Gastrocnemius medialis (tissue), 4 donors: ENCODE measurements at regions not wholly inside any gene's neighbourhood (a gene's known extent, or its start where the extent isn't known, plus 50 kb on each side); places are given as distances from the start of the nearest gene placed in this dataset.

Source experiments
- POLR2A ChIP-seq, 2 donors: fragments of 450-650 bp; IDR thresholded peaks; one replicate each; pipeline ENCODE4 v1.6.1; 2017; ENCODE audit warnings: antibody characterized with exemption in 2 of 2, mild to moderate bottlenecking in 2 of 2, moderate library complexity in 2 of 2
- TF ChIP-seq, protein P1 (sequence below), 5 experiments: fragments of 450-650 bp in 3 of 5; fragments of 200-600 bp in 2 of 5; sonication (generic) in 2 of 5; IDR thresholded peaks in 4 of 5; conservative IDR thresholded peaks in 1 of 5; 1 replicate in 4 of 5; 2 replicates in 1 of 5; pipeline ENCODE4 v1.5.1; 2016 to 2019; ENCODE audit warnings: antibody characterized with exemption in 5 of 5, mild to moderate bottlenecking in 3 of 5, moderate library complexity in 3 of 5

GRCh38 chr13:50726164-50726563 is 117.3 kb downstream of the DLEU7 start:
- no peak for TF ChIP-seq POLR2A (IDR thresholded peaks at IDR 0.05)
- TF ChIP-seq, protein P1, sequence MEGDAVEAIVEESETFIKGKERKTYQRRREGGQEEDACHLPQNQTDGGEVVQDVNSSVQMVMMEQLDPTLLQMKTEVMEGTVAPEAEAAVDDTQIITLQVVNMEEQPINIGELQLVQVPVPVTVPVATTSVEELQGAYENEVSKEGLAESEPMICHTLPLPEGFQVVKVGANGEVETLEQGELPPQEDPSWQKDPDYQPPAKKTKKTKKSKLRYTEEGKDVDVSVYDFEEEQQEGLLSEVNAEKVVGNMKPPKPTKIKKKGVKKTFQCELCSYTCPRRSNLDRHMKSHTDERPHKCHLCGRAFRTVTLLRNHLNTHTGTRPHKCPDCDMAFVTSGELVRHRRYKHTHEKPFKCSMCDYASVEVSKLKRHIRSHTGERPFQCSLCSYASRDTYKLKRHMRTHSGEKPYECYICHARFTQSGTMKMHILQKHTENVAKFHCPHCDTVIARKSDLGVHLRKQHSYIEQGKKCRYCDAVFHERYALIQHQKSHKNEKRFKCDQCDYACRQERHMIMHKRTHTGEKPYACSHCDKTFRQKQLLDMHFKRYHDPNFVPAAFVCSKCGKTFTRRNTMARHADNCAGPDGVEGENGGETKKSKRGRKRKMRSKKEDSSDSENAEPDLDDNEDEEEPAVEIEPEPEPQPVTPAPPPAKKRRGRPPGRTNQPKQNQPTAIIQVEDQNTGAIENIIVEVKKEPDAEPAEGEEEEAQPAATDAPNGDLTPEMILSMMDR (IDR thresholded peaks at IDR 0.05 in 4 of 5, conservative IDR thresholded peaks at IDR 0.05 in 1 of 5): no peak
